ENCODE measurements at regions not wholly inside any gene's neighbourhood (a gene's known extent, or its start where the extent isn't known, plus 50 kb on each side); places are given as distances from the start of the nearest gene placed in this dataset.

DNA sequence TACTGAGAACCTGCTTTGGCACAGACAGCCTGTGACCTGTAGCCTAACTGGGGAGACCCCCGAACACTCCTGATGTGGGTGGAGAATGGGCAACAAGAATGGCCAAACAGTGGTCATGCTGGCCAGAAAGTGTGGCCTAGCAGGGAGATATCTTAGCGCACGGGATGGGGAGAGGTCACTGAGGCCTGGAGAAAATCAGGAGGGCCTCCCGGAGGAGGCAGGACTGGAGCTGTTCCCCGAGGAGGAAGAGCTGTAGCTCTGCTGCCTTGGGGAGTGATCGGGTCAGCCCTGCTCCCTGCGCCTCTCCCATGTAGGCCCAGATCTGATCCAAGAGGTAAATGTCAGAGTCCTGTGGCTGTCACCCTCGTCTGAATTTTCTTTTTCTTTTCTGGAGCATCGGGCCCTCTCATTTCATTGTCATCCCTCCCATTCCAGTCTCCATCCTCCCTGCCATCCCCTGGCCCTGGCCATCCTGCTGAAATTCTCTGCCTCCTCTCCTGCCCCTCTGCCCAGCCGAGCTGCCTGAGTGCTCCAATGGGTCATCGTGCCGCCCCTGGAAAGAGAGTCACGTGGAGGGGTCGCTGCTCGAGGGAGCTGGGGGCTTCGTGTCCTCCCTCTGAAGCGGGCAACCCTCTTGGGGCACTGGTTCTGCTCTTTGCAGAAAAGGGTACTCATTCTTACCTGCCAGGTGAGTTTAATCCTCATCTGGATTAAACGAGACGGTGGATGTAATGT lies 242.9 kb downstream of the HAUS1 start:
- no TSS peak for BruUV-seq (replicated peaks)
- no peak overlapping the region for H3K4me3 Mint-ChIP-seq (ENCODE audit: unreplicated experiment)

DNA sequence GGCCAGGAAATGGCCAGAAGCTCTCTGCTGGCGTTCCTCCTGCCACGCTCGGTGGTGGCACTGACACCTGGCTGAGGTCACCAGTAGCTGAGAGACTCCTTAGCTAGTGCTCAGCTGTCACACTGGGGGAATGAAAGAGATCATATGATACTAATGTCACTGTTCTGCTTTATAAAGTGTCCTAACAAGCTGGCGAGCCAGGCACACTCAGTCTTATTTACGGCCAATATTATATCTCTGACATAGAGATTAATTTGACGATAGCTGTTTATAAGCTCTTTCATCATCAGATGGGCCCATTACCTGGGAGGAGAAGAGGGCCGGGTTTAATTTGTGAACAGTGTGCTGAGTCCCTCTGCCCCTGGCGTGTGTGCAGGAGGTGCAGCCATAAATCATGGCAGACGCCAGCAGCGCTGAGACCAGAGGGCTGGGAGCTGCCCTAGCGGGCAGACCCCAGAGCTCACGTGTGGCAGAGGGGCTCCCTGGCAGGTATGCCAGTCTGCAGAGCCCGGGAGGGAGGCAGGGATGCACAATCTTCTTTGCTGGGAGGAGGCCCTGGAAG lies 246.5 kb downstream of the HAUS1 start:
- Histone ChIP-seq H3K4me1 (no peaks in the 10 kb centered on the region), H3K4me3 (ENCODE audit: low read depth, low read length) (no peak overlapping the region), H3K27me3 (replicated peaks; ENCODE audit: control insufficient read depth, insufficient read depth, low read length) (no peaks in the 10 kb centered on the region), H3K36me3 (ENCODE audit: control insufficient read depth, insufficient read depth, low read length) (no peaks in the 10 kb centered on the region), H3K9me3 (no peaks in the 10 kb centered on the region)
- Mint-ChIP-seq H3K4me3 (ENCODE audit: unreplicated experiment) (no peak overlapping the region), H3K27ac (ENCODE audit: unreplicated experiment) (no peak overlapping the region), H3K36me3 (ENCODE audit: insufficient read depth, unreplicated experiment) (no peaks in the 10 kb centered on the region), H3K27me3 (ENCODE audit: insufficient read depth, unreplicated experiment) (no peaks in the 10 kb centered on the region), H3K4me1 (ENCODE audit: low read depth, unreplicated experiment) (no peaks in the 10 kb centered on the region), H3K9me3 (ENCODE audit: unreplicated experiment) (no peaks in the 10 kb centered on the region)
- POLR2A ChIA-PET = no interaction called here
- intact Hi-C loops (cut with micrococcal nuclease; ENCODE audit: unreplicated experiment) = no loop called here
- TF ChIP-seq, protein P1, sequence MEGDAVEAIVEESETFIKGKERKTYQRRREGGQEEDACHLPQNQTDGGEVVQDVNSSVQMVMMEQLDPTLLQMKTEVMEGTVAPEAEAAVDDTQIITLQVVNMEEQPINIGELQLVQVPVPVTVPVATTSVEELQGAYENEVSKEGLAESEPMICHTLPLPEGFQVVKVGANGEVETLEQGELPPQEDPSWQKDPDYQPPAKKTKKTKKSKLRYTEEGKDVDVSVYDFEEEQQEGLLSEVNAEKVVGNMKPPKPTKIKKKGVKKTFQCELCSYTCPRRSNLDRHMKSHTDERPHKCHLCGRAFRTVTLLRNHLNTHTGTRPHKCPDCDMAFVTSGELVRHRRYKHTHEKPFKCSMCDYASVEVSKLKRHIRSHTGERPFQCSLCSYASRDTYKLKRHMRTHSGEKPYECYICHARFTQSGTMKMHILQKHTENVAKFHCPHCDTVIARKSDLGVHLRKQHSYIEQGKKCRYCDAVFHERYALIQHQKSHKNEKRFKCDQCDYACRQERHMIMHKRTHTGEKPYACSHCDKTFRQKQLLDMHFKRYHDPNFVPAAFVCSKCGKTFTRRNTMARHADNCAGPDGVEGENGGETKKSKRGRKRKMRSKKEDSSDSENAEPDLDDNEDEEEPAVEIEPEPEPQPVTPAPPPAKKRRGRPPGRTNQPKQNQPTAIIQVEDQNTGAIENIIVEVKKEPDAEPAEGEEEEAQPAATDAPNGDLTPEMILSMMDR (IDR thresholded peaks at IDR 0.05; ENCODE audit: insufficient read depth in 1 of 2, low read depth in 1 of 2, low read length in 1 of 2, severe bottlenecking in 1 of 2, unreplicated experiment in 1 of 2) = no peak
- no TSS peak for BruUV-seq (replicated peaks)
- CTCF ChIA-PET = no interaction called here
- DNase-seq = no peak

More for the DNA sequence above, 242.9 kb downstream of the HAUS1 start:
- intact Hi-C loops (cut with micrococcal nuclease; ENCODE audit: unreplicated experiment) = no loop called here
- DNase-seq = no peak
- H3K27ac Mint-ChIP-seq (ENCODE audit: unreplicated experiment) = no peak overlapping the region
- Histone ChIP-seq H3K36me3 (ENCODE audit: control insufficient read depth, insufficient read depth, low read length) (no peaks in the 10 kb centered on the region), H3K9me3 (no peaks in the 10 kb centered on the region), H3K4me1 (no peaks in the 10 kb centered on the region), H3K4me3 (ENCODE audit: low read depth, low read length) (no peak overlapping the region), H3K27me3 (replicated peaks; ENCODE audit: control insufficient read depth, insufficient read depth, low read length) (no peaks in the 10 kb centered on the region)
- POLR2A ChIA-PET = no interaction called here
- CTCF ChIA-PET = no interaction called here
- H3K36me3 Mint-ChIP-seq (ENCODE audit: insufficient read depth, unreplicated experiment) = no peaks in the 10 kb centered on the region
- H3K4me1 Mint-ChIP-seq (ENCODE audit: low read depth, unreplicated experiment) = no peaks in the 10 kb centered on the region
- TF ChIP-seq, protein P1 (IDR thresholded peaks at IDR 0.05; ENCODE audit: insufficient read depth in 1 of 2, low read depth in 1 of 2, low read length in 1 of 2, severe bottlenecking in 1 of 2, unreplicated experiment in 1 of 2) = no peak
- no peaks in the 10 kb centered on the region for H3K9me3 Mint-ChIP-seq (ENCODE audit: unreplicated experiment)
- H3K27me3 Mint-ChIP-seq (ENCODE audit: insufficient read depth, unreplicated experiment) = no peaks in the 10 kb centered on the region

DNA sequence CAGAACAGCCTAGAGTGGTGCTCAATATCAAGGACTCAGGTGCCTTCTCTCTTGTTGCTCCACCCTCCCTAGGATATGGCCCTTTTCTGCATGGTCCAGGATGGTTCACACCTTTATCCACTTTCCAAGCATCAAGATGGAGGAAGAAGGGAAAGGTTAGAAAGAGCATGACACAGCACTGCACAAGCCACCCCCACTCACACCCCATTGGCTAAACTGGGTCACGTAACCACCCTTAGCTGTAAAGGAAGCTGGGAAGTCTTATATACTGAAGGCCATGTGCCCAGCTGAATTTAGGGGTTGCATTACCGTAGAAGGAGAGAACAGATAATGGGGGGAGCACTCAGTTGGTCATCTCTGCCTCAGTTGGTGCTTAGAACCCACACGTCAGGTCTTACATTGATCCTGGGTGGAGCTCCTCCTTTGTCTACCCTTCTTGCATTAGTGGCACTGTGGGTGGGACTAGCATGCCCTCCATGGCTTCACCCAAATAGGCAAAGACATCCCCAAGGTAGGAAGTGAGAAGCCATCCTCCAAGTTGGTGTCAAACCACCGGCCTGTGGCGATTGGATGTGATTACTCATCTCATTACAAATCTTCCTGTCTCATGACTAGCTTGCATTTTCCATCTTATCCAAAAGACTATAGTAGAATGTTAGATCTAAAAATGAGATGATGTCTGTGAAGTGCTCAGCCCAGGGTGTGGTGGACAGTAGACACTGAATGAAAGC lies 248.5 kb downstream of the HAUS1 start:
- H3K9me3 ChIP-seq = no peaks in the 10 kb centered on the region
- intact Hi-C loops (cut with micrococcal nuclease; ENCODE audit: unreplicated experiment) = no loop called here
- H3K27me3 ChIP-seq (replicated peaks; ENCODE audit: control insufficient read depth, insufficient read depth, low read length) = no peaks in the 10 kb centered on the region
- ChIA-PET CTCF (no interaction called here), POLR2A (no interaction called here)
- BruUV-seq (replicated peaks) = no TSS peak
- DNase-seq = no peak
- H3K4me1 ChIP-seq = no peaks in the 10 kb centered on the region
- no peaks in the 10 kb centered on the region for H3K4me1 Mint-ChIP-seq (ENCODE audit: low read depth, unreplicated experiment)
- H3K4me3 Mint-ChIP-seq (ENCODE audit: unreplicated experiment) = no peak overlapping the region
- TF ChIP-seq, protein P1 (IDR thresholded peaks at IDR 0.05; ENCODE audit: insufficient read depth in 1 of 2, low read depth in 1 of 2, low read length in 1 of 2, severe bottlenecking in 1 of 2, unreplicated experiment in 1 of 2) = no peak
- H3K9me3 Mint-ChIP-seq (ENCODE audit: unreplicated experiment) = no peaks in the 10 kb centered on the region
- no peaks in the 10 kb centered on the region for H3K36me3 ChIP-seq (ENCODE audit: control insufficient read depth, insufficient read depth, low read length)
- no peak overlapping the region for H3K4me3 ChIP-seq (ENCODE audit: low read depth, low read length)
- H3K36me3 Mint-ChIP-seq (ENCODE audit: insufficient read depth, unreplicated experiment) = no peaks in the 10 kb centered on the region
- no peaks in the 10 kb centered on the region for H3K27me3 Mint-ChIP-seq (ENCODE audit: insufficient read depth, unreplicated experiment)
- H3K27ac Mint-ChIP-seq (ENCODE audit: unreplicated experiment) = no peak overlapping the region

All from Caco-2 (cell line).